ENCODE measurements at regions not wholly inside any gene's neighbourhood (a gene's known extent, or its start where the extent isn't known, plus 50 kb on each side); places are given as distances from the start of the nearest gene placed in this dataset.

GRCh38 chr2:8255448-8255800 is 426.4 kb upstream of the ID2 start:
- H3K27me3 ChIP-seq (ENCODE audit: insufficient read depth, low read length), result no peaks in the 10 kb centered on the region
- peaks cover 11% of the 10 kb centered on the region; the same call in 1 of the 2 replicates for H3K4me1 ChIP-seq (ENCODE audit: insufficient read depth, low read length)
- no peak overlapping the region for H3K27ac ChIP-seq (ENCODE audit: insufficient read length, low read depth, low read length)
- no peak overlapping the region for H2BK20ac ChIP-seq (ENCODE audit: low read depth, low read length, poor library complexity, severe bottlenecking)
- peak overlapping the region; percentile 36 for H3K18ac ChIP-seq (ENCODE audit: insufficient read length, low read depth, low read length)
- peaks cover 58 to 69% of the 10 kb centered on the region in 2 experiments for H3K4me1 Mint-ChIP-seq
- no CpG with 5 or more reads among the region's 1 CpG for WGBS (ENCODE audit: extremely low coverage, insufficient read length, low lambda C conversion rate)
- no peak overlapping the region for H3K23ac ChIP-seq (ENCODE audit: insufficient read length, low read depth, low read length)
- H4K91ac ChIP-seq (ENCODE audit: insufficient read length, low read depth, low read length), result no peak overlapping the region
- no peaks in the 10 kb centered on the region for H3K79me1 ChIP-seq (ENCODE audit: insufficient read depth, low read depth, low read length, poor library complexity, severe bottlenecking)
- H3T11ph ChIP-seq (ENCODE audit: low read length), result peak overlapping the region; percentile 78
- H3K9me3 ChIP-seq (ENCODE audit: control insufficient read depth, low read depth, low read length), result no peaks in the 10 kb centered on the region
- DNase-seq, result peak; percentile 56
- no peak overlapping the region for H3K56ac ChIP-seq (ENCODE audit: insufficient read length, low read depth, low read length)
- H4K5ac ChIP-seq (ENCODE audit: insufficient read length, low read depth, low read length), result no peak overlapping the region
- no peak overlapping the region for H4K8ac ChIP-seq (replicated peaks; ENCODE audit: insufficient read length, low read depth, low read length)
- H3K27ac Mint-ChIP-seq, result peak overlapping the region; percentile 39 to 97 (median 52); a peak in 6 of 7 replicates
- H3K36me3 Mint-ChIP-seq (ENCODE audit: insufficient read depth in 1 of 3, low read depth in 3 of 3), result peaks cover 4 to 10% (median 9%) of the 10 kb centered on the region in 3 experiments
- H3K9me3 Mint-ChIP-seq, result peaks cover 7 to 12% of the 10 kb centered on the region in 2 experiments
- no peak overlapping the region for H2BK12ac ChIP-seq (ENCODE audit: insufficient read length, low read depth, low read length)
- no peaks in the 10 kb centered on the region for H4K20me1 ChIP-seq (ENCODE audit: control insufficient read depth, insufficient read depth, insufficient read length)
- H2AK5ac ChIP-seq (ENCODE audit: insufficient read length, low read length), result no peak overlapping the region
- H3K4me2 ChIP-seq (ENCODE audit: insufficient read depth, insufficient read length, low read length), result no peak overlapping the region
- no peak overlapping the region for H3K9ac ChIP-seq (ENCODE audit: extremely low read depth, insufficient read length, low read length)
- H2BK5ac ChIP-seq (ENCODE audit: insufficient read length, low read length), result no peak overlapping the region
- no peaks in the 10 kb centered on the region for H3K79me2 ChIP-seq (ENCODE audit: insufficient read depth, low read length)
- H3K4ac ChIP-seq (ENCODE audit: low read depth, low read length), result no peak overlapping the region
- H3K4me3 Mint-ChIP-seq, result peak overlapping the region; percentile 7 to 37; a peak in 2 of 5 replicates
- H3K23me2 ChIP-seq (ENCODE audit: insufficient read length, low read depth, low read length, poor library complexity, severe bottlenecking), result no peaks in the 10 kb centered on the region
- peak overlapping the region; percentile 46; the same call in 1 of the 2 replicates for H3K14ac ChIP-seq (ENCODE audit: insufficient read depth, low read length)
- no peak overlapping the region for H2BK15ac ChIP-seq (ENCODE audit: low read depth, low read length)
- peaks cover 3% of the 10 kb centered on the region for H3K27me3 Mint-ChIP-seq (ENCODE audit: low read depth)
- no peak overlapping the region for H2BK120ac ChIP-seq (ENCODE audit: low read depth, low read length, poor library complexity, severe bottlenecking)
- TF ChIP-seq CTCF (conservative IDR thresholded peaks at IDR 0.05), result no peak
- H2AFZ ChIP-seq (ENCODE audit: low read length), result no peak overlapping the region

Measured in H9 (cell line).